ENCODE measurements at regions not wholly inside any gene's neighbourhood (a gene's known extent, or its start where the extent isn't known, plus 50 kb on each side); places are given as distances from the start of the nearest gene placed in this dataset.

DNA sequence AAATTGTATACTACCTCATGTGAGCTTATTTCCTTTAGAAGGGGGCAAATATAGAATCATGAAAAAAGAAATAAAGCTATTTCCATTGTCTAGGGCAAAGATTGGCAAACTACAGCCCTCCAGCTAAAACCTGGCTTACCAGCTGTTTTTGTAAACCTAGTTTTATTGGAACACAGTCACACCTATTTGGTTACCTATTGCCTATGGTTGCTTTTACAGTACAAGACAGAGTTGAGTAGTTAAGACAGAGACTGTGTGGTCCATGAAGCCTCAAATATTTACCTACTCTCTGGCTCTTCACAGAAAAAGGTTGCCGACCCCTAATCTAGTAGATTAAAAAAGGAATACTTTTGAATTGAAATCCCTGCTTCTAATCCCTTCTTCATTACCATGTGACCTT, 88.8 kb upstream of the ENPP6 start:
- Mint-ChIP-seq H3K27me3 (ENCODE audit: low read depth) (no peaks in the 10 kb centered on the region), H3K4me1 (ENCODE audit: low read depth) (peaks cover 26% of the 10 kb centered on the region), H3K27ac (no peak overlapping the region), H3K9me3 (peaks cover 10% of the 10 kb centered on the region), H3K4me3 (no peak overlapping the region), H3K36me3 (ENCODE audit: low read depth) (peaks cover 1% of the 10 kb centered on the region)
- CTCF ChIA-PET, result interaction anchor here (0.7 to 1.3 kb wide), 5 partner anchors 12 to 55 kb away, joined by 3 to 4 read pairs (median 3); no protein-coding TSS in a partner anchor
- intact Hi-C loops (cut with micrococcal nuclease), result no loop called here
- DNase-seq, result no peak

DNA sequence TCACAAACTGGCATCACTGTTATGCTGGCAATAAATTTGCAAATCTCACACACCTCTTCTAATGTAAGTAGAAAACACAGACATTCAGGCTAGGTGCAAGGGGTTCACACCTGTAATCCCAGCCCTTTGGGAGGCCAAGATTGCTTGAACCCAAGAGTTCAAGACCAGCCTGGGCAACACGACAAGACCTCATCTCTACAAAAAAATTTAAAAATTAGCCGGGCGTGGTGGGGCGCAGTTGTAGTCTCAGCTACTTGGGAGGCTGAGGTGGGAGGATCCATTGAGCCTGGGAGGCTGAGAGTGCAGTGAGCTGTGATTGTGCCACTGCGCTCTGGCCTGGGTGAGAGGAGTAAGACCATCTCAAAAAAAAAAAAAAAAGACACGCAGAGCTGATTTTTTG, 83.1 kb upstream of the ENPP6 start:
- H3K27me3 Mint-ChIP-seq (ENCODE audit: low read depth), result no peaks in the 10 kb centered on the region
- DNase-seq, result no peak
- CTCF ChIA-PET, result interaction anchor here (0.5 to 1.2 kb wide), 2 partner anchors 37 to 71 kb away, joined by 3 to 4 read pairs; no protein-coding TSS in a partner anchor
- peaks cover 10% of the 10 kb centered on the region for H3K9me3 Mint-ChIP-seq
- H3K4me3 Mint-ChIP-seq, result no peak overlapping the region
- no peak overlapping the region for H3K27ac Mint-ChIP-seq
- intact Hi-C loops (cut with micrococcal nuclease), result no loop called here
- H3K4me1 Mint-ChIP-seq (ENCODE audit: low read depth), result no peaks in the 10 kb centered on the region
- H3K36me3 Mint-ChIP-seq (ENCODE audit: low read depth), result peaks cover 1% of the 10 kb centered on the region

DNA sequence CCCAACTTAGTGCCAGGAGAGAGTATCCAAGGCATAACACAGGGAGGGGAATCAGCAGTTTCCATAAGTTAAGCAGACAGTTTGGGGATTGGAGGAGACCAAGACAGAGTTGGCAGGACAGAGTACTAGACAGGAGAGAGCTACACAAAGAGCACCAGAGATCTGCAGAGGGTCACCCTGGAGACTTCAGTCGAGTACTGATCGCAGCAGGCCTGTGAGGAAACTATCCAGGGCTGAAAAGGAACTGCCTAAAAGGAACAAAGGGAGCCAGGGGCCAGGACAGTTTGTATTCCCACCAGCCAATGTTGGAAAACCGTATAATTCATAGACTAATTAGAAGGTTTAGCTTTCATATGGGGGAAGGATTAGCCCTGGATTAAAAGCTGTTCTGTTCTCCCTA, 80.6 kb upstream of the ENPP6 start:
- CTCF ChIA-PET, result interaction anchor here (0.6 kb wide), 1 partner anchor 16 kb away, joined by 3 read pairs; no protein-coding TSS in a partner anchor
- DNase-seq, result no peak
- Mint-ChIP-seq H3K27me3 (ENCODE audit: low read depth) (peaks cover 3% of the 10 kb centered on the region), H3K36me3 (ENCODE audit: low read depth) (no peaks in the 10 kb centered on the region), H3K4me3 (no peak overlapping the region), H3K27ac (no peak overlapping the region), H3K9me3 (peaks cover 4% of the 10 kb centered on the region), H3K4me1 (ENCODE audit: low read depth) (no peaks in the 10 kb centered on the region)
- intact Hi-C loops (cut with micrococcal nuclease), result no loop called here

DNA sequence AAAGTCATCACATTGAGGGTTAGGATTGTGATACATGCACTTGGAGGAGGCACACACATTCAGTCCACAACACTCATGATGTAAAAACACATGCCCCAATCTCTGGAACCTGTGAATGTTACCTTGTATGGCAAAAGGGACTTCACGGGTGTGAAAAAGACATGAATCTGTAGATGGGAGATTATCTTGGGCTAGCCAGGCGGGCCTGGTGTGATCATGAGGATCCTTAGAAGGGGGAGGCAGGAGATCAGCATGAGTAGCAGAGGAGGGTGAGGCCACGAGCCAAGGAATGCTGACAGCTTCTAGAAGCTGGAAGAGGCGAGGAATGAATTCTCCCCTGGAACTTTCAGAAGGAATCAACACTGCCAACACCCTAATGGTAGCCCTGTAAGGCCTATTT, 77.5 kb upstream of the ENPP6 start:
- H3K27ac Mint-ChIP-seq, result no peak overlapping the region
- no peak overlapping the region for H3K4me3 Mint-ChIP-seq
- H3K36me3 Mint-ChIP-seq (ENCODE audit: low read depth), result no peaks in the 10 kb centered on the region
- DNase-seq, result no peak
- H3K4me1 Mint-ChIP-seq (ENCODE audit: low read depth), result peaks cover 6% of the 10 kb centered on the region
- CTCF ChIA-PET, result no interaction called here
- intact Hi-C loops (cut with micrococcal nuclease), result no loop called here
- H3K9me3 Mint-ChIP-seq, result no peaks in the 10 kb centered on the region
- peaks cover 3% of the 10 kb centered on the region for H3K27me3 Mint-ChIP-seq (ENCODE audit: low read depth)

DNA sequence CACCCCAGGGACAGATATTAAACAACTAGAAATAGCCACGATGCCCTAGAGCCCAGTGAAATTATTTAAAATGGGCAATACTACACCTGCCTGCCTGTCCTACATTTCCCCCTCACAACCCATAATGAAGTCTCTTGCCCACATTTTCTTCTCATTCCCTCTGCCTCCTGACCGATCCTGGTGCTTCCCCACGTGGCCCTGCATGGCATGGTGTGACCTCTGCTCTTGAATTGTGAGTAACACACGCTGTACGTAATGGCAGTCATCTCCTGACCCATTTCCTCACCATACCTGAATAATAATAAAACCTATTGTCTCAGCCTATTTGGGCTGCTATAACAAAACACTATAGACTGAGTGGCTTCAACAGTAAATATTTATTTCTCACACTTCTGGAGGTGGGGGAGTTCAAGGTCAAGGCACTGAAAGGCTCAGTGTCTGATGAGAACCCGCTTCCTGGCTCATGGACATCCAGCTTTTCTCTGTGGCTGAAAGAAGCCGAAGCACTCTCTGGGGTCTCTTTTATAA, 77.0 kb upstream of the ENPP6 start:
- Mint-ChIP-seq H3K4me3 (no peak overlapping the region), H3K36me3 (ENCODE audit: low read depth) (no peaks in the 10 kb centered on the region), H3K27me3 (ENCODE audit: low read depth) (peaks cover 3% of the 10 kb centered on the region), H3K4me1 (ENCODE audit: low read depth) (peaks cover 11% of the 10 kb centered on the region), H3K27ac (no peak overlapping the region), H3K9me3 (no peaks in the 10 kb centered on the region)
- DNase-seq, result no peak
- CTCF ChIA-PET, result no interaction called here
- intact Hi-C loops (cut with micrococcal nuclease), result no loop called here

DNA sequence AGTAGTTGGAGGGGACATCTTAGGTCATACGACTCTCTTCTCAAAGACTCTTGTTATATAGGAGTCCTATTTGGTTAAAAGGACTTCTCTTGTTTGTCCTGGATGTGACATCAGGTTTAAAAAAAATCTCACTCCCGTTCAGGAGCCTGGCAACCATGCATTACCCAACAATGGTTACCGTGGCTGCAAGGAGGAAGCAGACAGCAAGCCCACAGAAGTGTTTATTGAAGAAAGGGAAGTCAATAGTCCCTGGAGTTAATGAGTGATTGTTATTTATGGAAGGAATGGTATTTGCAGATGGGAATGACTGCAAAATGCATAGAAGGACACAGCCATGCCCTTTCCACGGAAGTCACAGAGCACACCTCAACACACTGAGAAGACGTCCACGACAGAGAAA, 75.9 kb upstream of the ENPP6 start:
- no peak for DNase-seq
- Mint-ChIP-seq H3K4me1 (ENCODE audit: low read depth) (peaks cover 23% of the 10 kb centered on the region), H3K4me3 (no peak overlapping the region), H3K36me3 (ENCODE audit: low read depth) (no peaks in the 10 kb centered on the region), H3K27me3 (ENCODE audit: low read depth) (peaks cover 3% of the 10 kb centered on the region), H3K9me3 (no peaks in the 10 kb centered on the region), H3K27ac (no peak overlapping the region)
- intact Hi-C loops (cut with micrococcal nuclease), result no loop called here
- CTCF ChIA-PET, result no interaction called here

DNA sequence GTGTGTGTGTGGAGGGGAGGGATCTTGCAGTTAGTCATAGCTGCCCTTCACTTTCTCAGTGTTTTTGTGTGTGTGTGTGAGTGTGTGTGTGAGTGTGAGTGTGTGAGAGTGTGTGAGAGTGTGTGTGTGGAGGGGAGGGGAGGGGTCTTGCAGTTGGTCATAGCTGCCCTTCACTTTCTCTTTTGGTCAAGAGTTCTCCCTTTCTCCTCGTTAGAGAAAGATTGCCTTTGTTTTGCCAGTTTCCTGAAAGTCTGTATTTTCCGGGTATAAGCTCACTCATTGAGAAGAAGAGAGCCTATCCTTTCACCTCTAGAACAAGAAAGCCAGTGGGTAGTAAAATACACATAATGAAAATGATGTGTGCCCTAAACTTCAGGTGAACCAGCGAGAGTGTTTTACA, 75.2 kb upstream of the ENPP6 start:
- Mint-ChIP-seq H3K9me3 (no peaks in the 10 kb centered on the region), H3K27ac (no peak overlapping the region)
- intact Hi-C loops (cut with micrococcal nuclease), result no loop called here

DNA sequence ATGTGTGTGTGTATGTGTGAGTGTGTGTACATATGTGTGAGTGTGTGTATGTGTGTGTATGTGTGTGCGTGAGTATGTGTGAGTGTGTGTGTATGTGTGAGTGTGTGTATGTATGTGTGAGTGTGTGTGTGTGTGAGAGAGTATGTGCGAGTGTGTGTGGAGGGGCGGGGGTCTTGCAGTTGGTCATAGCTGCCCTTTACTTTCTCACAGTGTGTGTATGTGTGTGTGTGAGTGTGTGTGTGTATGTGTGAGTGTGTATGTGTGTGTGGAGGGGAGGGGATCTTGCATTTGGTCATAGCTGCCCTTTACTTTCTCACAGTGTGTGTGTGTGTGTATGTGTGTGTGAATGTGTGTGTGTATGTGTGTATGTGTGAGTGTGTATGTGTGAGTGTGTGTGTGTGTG, 74.8 kb upstream of the ENPP6 start:
- H3K4me1 Mint-ChIP-seq (ENCODE audit: low read depth), result peaks cover 33% of the 10 kb centered on the region
- CTCF ChIA-PET, result interaction anchor here (0.7 to 0.9 kb wide), 3 partner anchors 8 to 28 kb away, joined by 3 to 7 read pairs (median 4); no protein-coding TSS in a partner anchor
- no peak for DNase-seq
- intact Hi-C loops (cut with micrococcal nuclease), result no loop called here
- peaks cover 3% of the 10 kb centered on the region for H3K27me3 Mint-ChIP-seq (ENCODE audit: low read depth)
- no peaks in the 10 kb centered on the region for H3K36me3 Mint-ChIP-seq (ENCODE audit: low read depth)
- H3K4me3 Mint-ChIP-seq, result no peak overlapping the region
- H3K9me3 Mint-ChIP-seq, result no peaks in the 10 kb centered on the region
- H3K27ac Mint-ChIP-seq, result no peak overlapping the region

More for the DNA sequence above, 75.2 kb upstream of the ENPP6 start:
- DNase-seq, result no peak
- CTCF ChIA-PET, result interaction anchor here (0.7 to 0.9 kb wide), 3 partner anchors 8 to 28 kb away, joined by 3 to 7 read pairs (median 4); no protein-coding TSS in a partner anchor
- no peaks in the 10 kb centered on the region for H3K36me3 Mint-ChIP-seq (ENCODE audit: low read depth)
- H3K27me3 Mint-ChIP-seq (ENCODE audit: low read depth), result peaks cover 3% of the 10 kb centered on the region
- no peak overlapping the region for H3K4me3 Mint-ChIP-seq
- peaks cover 29% of the 10 kb centered on the region for H3K4me1 Mint-ChIP-seq (ENCODE audit: low read depth)

DNA sequence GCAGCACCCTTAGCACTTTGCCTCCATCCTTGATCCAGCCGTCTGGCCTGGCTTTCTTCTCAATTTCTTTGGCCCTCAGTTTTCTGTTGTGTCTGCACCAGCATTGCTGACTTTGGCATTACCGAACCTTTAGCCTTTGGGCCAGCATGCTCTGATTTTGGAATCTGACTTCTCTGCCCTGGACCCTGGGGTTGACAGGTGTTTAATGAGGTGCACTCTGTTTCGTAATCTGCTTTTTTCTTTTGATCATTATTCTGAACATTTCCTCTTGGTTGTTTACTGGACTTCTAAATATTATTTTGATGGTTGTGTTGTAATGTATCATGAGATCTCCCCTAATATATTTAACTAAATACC, 71.5 kb upstream of the ENPP6 start:
- H3K27me3 Mint-ChIP-seq (ENCODE audit: low read depth), result peaks cover 4% of the 10 kb centered on the region
- DNase-seq, result no peak
- CTCF ChIA-PET, result interaction anchor here (1.0 to 2.4 kb wide), 4 partner anchors 8 to 188 kb away, joined by 3 to 19 read pairs (median 5); no protein-coding TSS in a partner anchor
- H3K27ac Mint-ChIP-seq, result no peak overlapping the region
- H3K4me1 Mint-ChIP-seq (ENCODE audit: low read depth), result peaks cover 40% of the 10 kb centered on the region
- H3K9me3 Mint-ChIP-seq, result no peaks in the 10 kb centered on the region
- no peak overlapping the region for H3K4me3 Mint-ChIP-seq
- no peaks in the 10 kb centered on the region for H3K36me3 Mint-ChIP-seq (ENCODE audit: low read depth)
- intact Hi-C loops (cut with micrococcal nuclease), result loop anchor here (2.0 to 10.0 kb wide), 3 partner anchors 54 to 676 kb away; partner anchors contain the start of gene CENPU

DNA sequence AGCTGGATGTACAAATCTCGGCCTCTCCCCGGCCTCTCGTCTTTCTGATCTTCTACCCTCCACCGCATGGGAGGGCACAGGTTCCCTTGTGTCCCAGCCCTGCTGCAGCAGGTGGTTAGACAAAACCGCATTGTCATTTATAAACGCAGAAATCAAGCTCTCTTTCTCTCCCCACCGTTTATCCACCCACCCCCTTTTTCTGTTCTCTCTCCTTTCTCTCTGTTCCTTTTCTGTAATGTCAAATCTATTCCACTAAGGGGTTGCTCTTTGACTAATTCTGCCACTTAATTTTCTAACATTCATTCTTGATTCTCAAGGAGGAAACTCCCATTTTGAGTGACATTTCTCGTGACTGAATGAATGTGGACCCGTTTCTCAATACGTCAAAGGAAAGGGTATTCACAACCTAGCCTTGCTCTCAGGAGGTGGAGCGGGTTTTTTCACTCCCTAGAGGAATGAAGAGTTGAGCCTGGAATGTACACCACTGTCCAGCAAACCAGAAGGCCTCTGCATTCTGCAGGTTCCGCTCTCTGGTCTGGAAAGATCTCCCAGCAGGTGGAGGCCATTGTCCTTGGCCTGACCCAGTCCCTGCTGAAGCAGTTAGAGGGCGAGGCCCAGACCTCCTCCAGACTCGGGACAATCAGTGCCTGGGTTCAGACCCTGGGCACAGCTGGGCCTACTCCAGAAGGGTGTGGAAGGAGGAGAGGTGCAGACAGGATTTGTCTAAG, 70.9 kb upstream of the ENPP6 start:
- H3K4me1 Mint-ChIP-seq (ENCODE audit: low read depth), result peaks cover 43% of the 10 kb centered on the region
- DNase-seq, result peak; percentile 69
- H3K27me3 Mint-ChIP-seq (ENCODE audit: low read depth), result peaks cover 4% of the 10 kb centered on the region
- H3K4me3 Mint-ChIP-seq, result peak overlapping the region; percentile 37
- intact Hi-C loops (cut with micrococcal nuclease), result loop anchor here (1.0 to 10.0 kb wide), 12 partner anchors 8 to 676 kb away; partner anchors contain the start of genes CENPU and IRF2
- CTCF ChIA-PET, result interaction anchor here (0.6 to 2.4 kb wide), 6 partner anchors 9 to 359 kb away, joined by 3 to 19 read pairs (median 4); no protein-coding TSS in a partner anchor
- H3K27ac Mint-ChIP-seq, result peak overlapping the region; percentile 68
- no peaks in the 10 kb centered on the region for H3K9me3 Mint-ChIP-seq
- H3K36me3 Mint-ChIP-seq (ENCODE audit: low read depth), result no peaks in the 10 kb centered on the region

DNA sequence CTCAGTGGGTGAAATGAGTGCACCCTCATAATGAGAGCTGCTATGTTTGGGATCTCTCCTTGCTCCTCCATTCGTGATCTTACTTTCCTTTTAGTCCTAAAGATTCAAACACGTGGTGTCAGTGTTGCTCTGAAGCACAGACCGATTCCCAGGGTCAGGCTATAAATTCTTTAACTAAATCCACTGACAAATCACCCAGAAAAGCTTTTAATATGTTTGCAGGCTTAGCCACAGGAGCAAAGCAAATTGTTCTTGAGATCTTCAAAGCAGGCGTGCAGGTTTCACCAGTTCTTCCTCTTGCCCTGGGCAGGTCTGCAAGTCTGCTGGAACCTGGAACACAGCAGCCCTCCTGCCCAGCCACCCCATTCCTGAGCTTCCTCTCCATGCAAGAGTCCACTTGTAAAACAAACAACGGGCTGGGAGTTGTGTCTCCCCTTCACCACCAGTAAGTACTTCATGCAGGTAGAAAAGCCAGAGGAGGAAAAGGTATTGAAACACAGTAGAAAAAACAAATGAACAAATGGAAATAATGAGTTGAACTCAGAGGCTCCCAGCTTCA, 70.1 kb upstream of the ENPP6 start:
- peaks cover 52% of the 10 kb centered on the region for H3K4me1 Mint-ChIP-seq (ENCODE audit: low read depth)
- no peaks in the 10 kb centered on the region for H3K9me3 Mint-ChIP-seq
- H3K36me3 Mint-ChIP-seq (ENCODE audit: low read depth), result no peaks in the 10 kb centered on the region
- intact Hi-C loops (cut with micrococcal nuclease), result loop anchor here (1.0 to 10.0 kb wide), 12 partner anchors 7 to 677 kb away; partner anchors contain the start of genes CENPU and IRF2
- H3K4me3 Mint-ChIP-seq, result no peak overlapping the region
- CTCF ChIA-PET, result interaction anchor here (0.6 to 2.4 kb wide), 7 partner anchors 23 to 360 kb away, joined by 3 to 19 read pairs (median 3); no protein-coding TSS in a partner anchor
- DNase-seq, result no peak
- H3K27ac Mint-ChIP-seq, result no peak overlapping the region
- H3K27me3 Mint-ChIP-seq (ENCODE audit: low read depth), result peaks cover 4% of the 10 kb centered on the region

DNA sequence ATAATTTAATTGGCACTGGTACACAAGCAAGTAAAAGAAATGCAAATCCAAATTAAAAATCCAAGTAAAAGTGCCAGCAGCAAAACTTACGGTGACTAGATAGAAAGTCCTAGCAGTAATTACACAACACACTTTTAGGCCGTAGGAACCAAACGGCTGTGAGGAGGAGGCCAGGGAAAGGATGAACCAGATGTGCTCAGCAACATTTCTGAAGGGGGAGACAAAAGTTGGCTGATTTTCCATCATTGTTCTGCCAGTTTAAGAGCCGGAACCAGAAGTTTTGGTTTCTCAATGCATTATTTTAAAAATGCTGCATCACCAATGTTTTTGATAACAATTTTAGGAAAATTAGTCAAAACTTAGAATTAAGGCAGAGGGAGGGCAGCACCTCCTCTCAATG, 68.7 kb upstream of the ENPP6 start:
- H3K36me3 Mint-ChIP-seq (ENCODE audit: low read depth), result no peaks in the 10 kb centered on the region
- H3K4me3 Mint-ChIP-seq, result no peak overlapping the region
- no peak for DNase-seq
- intact Hi-C loops (cut with micrococcal nuclease), result loop anchor here (10.0 kb wide), 1 partner anchor 678 kb away; no protein-coding TSS in a partner anchor
- no peak overlapping the region for H3K27ac Mint-ChIP-seq
- peaks cover 4% of the 10 kb centered on the region for H3K27me3 Mint-ChIP-seq (ENCODE audit: low read depth)
- CTCF ChIA-PET, result no interaction called here
- H3K9me3 Mint-ChIP-seq, result no peaks in the 10 kb centered on the region
- H3K4me1 Mint-ChIP-seq (ENCODE audit: low read depth), result peaks cover 66% of the 10 kb centered on the region
